GM23338 (cell line): ENCODE measurements at regions not wholly inside any gene's neighbourhood (a gene's known extent, or its start where the extent isn't known, plus 50 kb on each side); places are given as distances from the start of the nearest gene placed in this dataset.

Experiments used
- ATAC-seq: fragments of 200-7000 bp; cut with Tn5 transposase; 3 replicates; pipeline ENCODE4 v1.9.1; 2020
- DNase-seq: peaks from one replicate; pipeline ENCODE4 v3.0.0-alpha.2; 2015; ENCODE audit warnings: low spot score
- H2AFZ ChIP-seq: fragments of 200-600 bp; sonication (generic); 2 replicates; pipeline ENCODE4 v1.8.0; 2016; ENCODE audit warnings: antibody characterized with exemption, mild to moderate bottlenecking, moderate library complexity
- H3F3A ChIP-seq: fragments of 200-600 bp; sonication (generic); replicated peaks from 2 replicates; pipeline ENCODE4 v1.8.0; 2017; ENCODE audit warnings: antibody characterized with exemption, mixed run types, low read depth
- H3K27ac ChIP-seq: fragments of 200-600 bp; sonication (generic); 2 replicates; pipeline ENCODE4 v1.6.1; 2016; ENCODE audit warnings: low read depth
- H3K27me3 ChIP-seq: fragments of 200-600 bp; sonication (generic); 2 replicates; pipeline ENCODE4 v1.8.0; 2016; ENCODE audit warnings: mild to moderate bottlenecking, mixed run types, moderate library complexity; ENCODE audit not compliant: insufficient read depth
- H3K36me3 ChIP-seq: fragments of 200-600 bp; sonication (generic); 2 replicates; pipeline ENCODE4 v1.8.0; 2016; ENCODE audit warnings: mild to moderate bottlenecking; ENCODE audit not compliant: insufficient read depth
- H3K4me1 ChIP-seq: fragments of 200-600 bp; sonication (generic); 2 replicates; pipeline ENCODE4 v1.8.0; 2016; ENCODE audit warnings: mild to moderate bottlenecking, moderate library complexity; ENCODE audit not compliant: insufficient read depth
- H3K4me2 ChIP-seq: fragments of 200-600 bp; sonication (generic); 2 replicates; pipeline ENCODE4 v1.7.1; 2017; ENCODE audit warnings: mixed run types
- H3K4me3 ChIP-seq: fragments of 200-600 bp; sonication (generic); 2 replicates; pipeline ENCODE4 v1.6.1; 2016; ENCODE audit warnings: mixed run types
- H3K79me2 ChIP-seq: fragments of 200-600 bp; sonication (generic); replicated peaks from 2 replicates; pipeline ENCODE4 v1.8.0; 2017; ENCODE audit warnings: mild to moderate bottlenecking; ENCODE audit not compliant: insufficient read depth
- H3K9me2 ChIP-seq: fragments of 200-600 bp; sonication (generic); 2 replicates; pipeline ENCODE4 v1.8.0; 2017; ENCODE audit not compliant: insufficient read depth
- H4K20me1 ChIP-seq: fragments of 200-600 bp; sonication (generic); replicated peaks from 2 replicates; pipeline ENCODE4 v1.8.0; 2017; ENCODE audit warnings: mild to moderate bottlenecking; ENCODE audit not compliant: insufficient read depth
- H3K27ac Mint-ChIP-seq: 2 replicates; pipeline ENCODE4 v1.8.0; 2020; ENCODE audit warnings: inconsistent platforms, mild to moderate bottlenecking, moderate library complexity, mixed read lengths
- H3K27me3 Mint-ChIP-seq: 3 replicates; pipeline ENCODE4 v1.8.0; 2022; ENCODE audit warnings: low read depth, mild to moderate bottlenecking, moderate library complexity, mixed read lengths, inconsistent platforms; ENCODE audit not compliant: insufficient read depth, poor library complexity
- H3K36me3 Mint-ChIP-seq: 3 replicates; pipeline ENCODE4 v1.8.0; 2021; ENCODE audit warnings: low read depth, mild to moderate bottlenecking, inconsistent platforms, moderate library complexity, mixed read lengths
- H3K4me1 Mint-ChIP-seq: 3 replicates; pipeline ENCODE4 v1.8.0; 2020; ENCODE audit warnings: mild to moderate bottlenecking, inconsistent platforms, mixed read lengths
- H3K4me3 Mint-ChIP-seq: 3 replicates; pipeline ENCODE4 v1.8.0; 2021; ENCODE audit warnings: moderate library complexity, mild to moderate bottlenecking, inconsistent platforms, mixed read lengths
- H3K9me3 Mint-ChIP-seq: 3 replicates; pipeline ENCODE4 v1.8.0; 2020; ENCODE audit warnings: moderate library complexity, mild to moderate bottlenecking, inconsistent platforms, mixed read lengths
- CREB1 ChIP-seq: fragments of 250-450 bp; sonication (Bioruptor Pico); IDR thresholded peaks from 2 replicates; pipeline ENCODE4 v1.5.0; 2020; ENCODE audit warnings: low read depth, mild to moderate bottlenecking, moderate library complexity
- CTCF ChIP-seq, 2 experiments: fragments of 200-600 bp in 1 of 2; sonication (generic) in 1 of 2; conservative IDR thresholded peaks; 2 replicates each; pipeline versions ENCODE4 v1.5.1 to v1.6.1; 2016 to 2017; ENCODE audit warnings: antibody characterized with exemption in 2 of 2, low read depth in 2 of 2, mild to moderate bottlenecking in 2 of 2, moderate library complexity in 1 of 2
- EZH2 ChIP-seq: fragments of 200-600 bp; sonication (generic); IDR thresholded peaks from one replicate; pipeline ENCODE4 v1.8.0; 2017; ENCODE audit warnings: antibody characterized with exemption, mild to moderate bottlenecking, low read depth; ENCODE audit not compliant: unreplicated experiment
- EZH2phosphoT487 ChIP-seq: fragments of 200-600 bp; sonication (generic); IDR thresholded peaks from one replicate; pipeline ENCODE4 v1.8.1; 2018; ENCODE audit warnings: antibody characterized with exemption; ENCODE audit not compliant: unreplicated experiment
- JUNB ChIP-seq: IDR thresholded peaks from one replicate; pipeline ENCODE4 v1.6.1; 2016; ENCODE audit warnings: antibody characterized with exemption; ENCODE audit not compliant: unreplicated experiment
- NANOG ChIP-seq: IDR thresholded peaks from 2 replicates; pipeline ENCODE4 v1.6.1; 2016; ENCODE audit warnings: antibody characterized with exemption, borderline replicate concordance
- POLR2AphosphoS5 ChIP-seq: IDR thresholded peaks from 2 replicates; pipeline ENCODE4 v1.6.1; 2016; ENCODE audit warnings: antibody characterized with exemption, low read depth
- STAT1 ChIP-seq: IDR thresholded peaks from one replicate; pipeline ENCODE4 v1.6.1; 2016; ENCODE audit warnings: antibody characterized with exemption; ENCODE audit not compliant: unreplicated experiment
- ZNF114 ChIP-seq: fragments of 250-450 bp; sonication (Bioruptor Pico); IDR thresholded peaks from 2 replicates; pipeline ENCODE4 v1.5.0; 2020; ENCODE audit warnings: mild to moderate bottlenecking, moderate library complexity
- ZNF331 ChIP-seq: fragments of 250-450 bp; sonication (Bioruptor Pico); IDR thresholded peaks from 2 replicates; pipeline ENCODE4 v1.5.0; 2020; ENCODE audit warnings: low read depth, mild to moderate bottlenecking, moderate library complexity
- ZNF462 ChIP-seq: fragments of 250-450 bp; sonication (Bioruptor Pico); IDR thresholded peaks from 2 replicates; pipeline ENCODE4 v1.5.0; 2020; ENCODE audit warnings: mild to moderate bottlenecking, moderate library complexity
- TF ChIP-seq, protein P1 (sequence below): IDR thresholded peaks from one replicate; pipeline ENCODE4 v1.6.1; 2018; ENCODE audit warnings: antibody characterized with exemption; ENCODE audit not compliant: unreplicated experiment
- TF ChIP-seq, protein P2 (sequence below): IDR thresholded peaks from 2 replicates; pipeline ENCODE4 v1.6.1; 2016; ENCODE audit warnings: antibody characterized with exemption

GRCh38 chr3:139728414-139728813 is 50.6 kb upstream of the NMNAT3 start:
- TF ChIP-seq ZNF114 (CRISPR knock-in tag), result no peak
- TF ChIP-seq ZNF462 (CRISPR knock-in tag), result no peak
- TF ChIP-seq POLR2AphosphoS5, result no peak
- no peak for TF ChIP-seq JUNB
- no peak for TF ChIP-seq STAT1
- TF ChIP-seq CREB1 (CRISPR knock-in tag), result no peak
- no peak for TF ChIP-seq ZNF331
- TF ChIP-seq NANOG, result no peak
- no peak for TF ChIP-seq EZH2
- no peak for TF ChIP-seq CTCF (conservative IDR thresholded peaks at IDR 0.05; ENCODE audit: low read depth in 2 of 2)
- TF ChIP-seq, protein P1, sequence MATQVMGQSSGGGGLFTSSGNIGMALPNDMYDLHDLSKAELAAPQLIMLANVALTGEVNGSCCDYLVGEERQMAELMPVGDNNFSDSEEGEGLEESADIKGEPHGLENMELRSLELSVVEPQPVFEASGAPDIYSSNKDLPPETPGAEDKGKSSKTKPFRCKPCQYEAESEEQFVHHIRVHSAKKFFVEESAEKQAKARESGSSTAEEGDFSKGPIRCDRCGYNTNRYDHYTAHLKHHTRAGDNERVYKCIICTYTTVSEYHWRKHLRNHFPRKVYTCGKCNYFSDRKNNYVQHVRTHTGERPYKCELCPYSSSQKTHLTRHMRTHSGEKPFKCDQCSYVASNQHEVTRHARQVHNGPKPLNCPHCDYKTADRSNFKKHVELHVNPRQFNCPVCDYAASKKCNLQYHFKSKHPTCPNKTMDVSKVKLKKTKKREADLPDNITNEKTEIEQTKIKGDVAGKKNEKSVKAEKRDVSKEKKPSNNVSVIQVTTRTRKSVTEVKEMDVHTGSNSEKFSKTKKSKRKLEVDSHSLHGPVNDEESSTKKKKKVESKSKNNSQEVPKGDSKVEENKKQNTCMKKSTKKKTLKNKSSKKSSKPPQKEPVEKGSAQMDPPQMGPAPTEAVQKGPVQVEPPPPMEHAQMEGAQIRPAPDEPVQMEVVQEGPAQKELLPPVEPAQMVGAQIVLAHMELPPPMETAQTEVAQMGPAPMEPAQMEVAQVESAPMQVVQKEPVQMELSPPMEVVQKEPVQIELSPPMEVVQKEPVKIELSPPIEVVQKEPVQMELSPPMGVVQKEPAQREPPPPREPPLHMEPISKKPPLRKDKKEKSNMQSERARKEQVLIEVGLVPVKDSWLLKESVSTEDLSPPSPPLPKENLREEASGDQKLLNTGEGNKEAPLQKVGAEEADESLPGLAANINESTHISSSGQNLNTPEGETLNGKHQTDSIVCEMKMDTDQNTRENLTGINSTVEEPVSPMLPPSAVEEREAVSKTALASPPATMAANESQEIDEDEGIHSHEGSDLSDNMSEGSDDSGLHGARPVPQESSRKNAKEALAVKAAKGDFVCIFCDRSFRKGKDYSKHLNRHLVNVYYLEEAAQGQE, result no peak
- TF ChIP-seq, protein P2, sequence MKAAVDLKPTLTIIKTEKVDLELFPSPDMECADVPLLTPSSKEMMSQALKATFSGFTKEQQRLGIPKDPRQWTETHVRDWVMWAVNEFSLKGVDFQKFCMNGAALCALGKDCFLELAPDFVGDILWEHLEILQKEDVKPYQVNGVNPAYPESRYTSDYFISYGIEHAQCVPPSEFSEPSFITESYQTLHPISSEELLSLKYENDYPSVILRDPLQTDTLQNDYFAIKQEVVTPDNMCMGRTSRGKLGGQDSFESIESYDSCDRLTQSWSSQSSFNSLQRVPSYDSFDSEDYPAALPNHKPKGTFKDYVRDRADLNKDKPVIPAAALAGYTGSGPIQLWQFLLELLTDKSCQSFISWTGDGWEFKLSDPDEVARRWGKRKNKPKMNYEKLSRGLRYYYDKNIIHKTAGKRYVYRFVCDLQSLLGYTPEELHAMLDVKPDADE, result no peak
- TF ChIP-seq EZH2phosphoT487, result no peak
- Histone ChIP-seq H3K4me1 (no peaks in the 10 kb centered on the region), H2AFZ (no peak overlapping the region), H4K20me1 (no peaks in the 10 kb centered on the region), H3K27ac (no peak overlapping the region), H3K4me2 (no peak overlapping the region), H3K27me3 (no peaks in the 10 kb centered on the region), H3K36me3 (no peaks in the 10 kb centered on the region), H3K79me2 (no peaks in the 10 kb centered on the region), H3F3A (no peaks in the 10 kb centered on the region), H3K4me3 (no peak overlapping the region), H3K9me2 (no peaks in the 10 kb centered on the region; the same call in none of the 2 replicates)
- ATAC-seq (no peak), DNase-seq (no peak)
- Mint-ChIP-seq H3K36me3 (no peaks in the 10 kb centered on the region), H3K27me3 (no peaks in the 10 kb centered on the region), H3K4me3 (no peak overlapping the region), H3K27ac (no peak overlapping the region), H3K9me3 (no peaks in the 10 kb centered on the region), H3K4me1 (no peaks in the 10 kb centered on the region)
